ENCODE measurements at regions not wholly inside any gene's neighbourhood (a gene's known extent, or its start where the extent isn't known, plus 50 kb on each side); places are given as distances from the start of the nearest gene placed in this dataset.

- no peak overlapping the region for H3K4me3 ChIP-seq (ENCODE audit: low read depth, low read length)
- TF ChIP-seq CTCF (IDR thresholded peaks at IDR 0.05; ENCODE audit: low read depth, low read length): no peak
These were observed 98.0 kb downstream of the ATPSCKMT start for GRCh38 chr5:10151656-10152055.

- TF ChIP-seq CTCF (IDR thresholded peaks at IDR 0.05; ENCODE audit: low read depth, low read length): no peak
- no peak overlapping the region for H3K4me3 ChIP-seq (ENCODE audit: low read depth, low read length)
These were observed 99.8 kb downstream of the ATPSCKMT start for GRCh38 chr5:10149911-10150310.

- H3K4me3 ChIP-seq (ENCODE audit: low read depth, low read length): no peak overlapping the region
- no peak for TF ChIP-seq CTCF (IDR thresholded peaks at IDR 0.05; ENCODE audit: low read depth, low read length)
These were observed 103.7 kb downstream of the ATPSCKMT start for GRCh38 chr5:10145923-10146401.

GRCh38 chr5:10144040-10144439, 105.6 kb downstream of the ATPSCKMT start:
- TF ChIP-seq CTCF (IDR thresholded peaks at IDR 0.05; ENCODE audit: low read depth, low read length): no peak
- H3K4me3 ChIP-seq (ENCODE audit: low read depth, low read length): no peak overlapping the region

GRCh38 chr5:10140195-10140973, 109.3 kb downstream of the ATPSCKMT start:
- TF ChIP-seq CTCF (IDR thresholded peaks at IDR 0.05; ENCODE audit: low read depth, low read length): no peak
- H3K4me3 ChIP-seq (ENCODE audit: low read depth, low read length): no peak overlapping the region

- no peak overlapping the region for H3K4me3 ChIP-seq (ENCODE audit: low read depth, low read length)
- TF ChIP-seq CTCF (IDR thresholded peaks at IDR 0.05; ENCODE audit: low read depth, low read length): no peak
These were observed 111.2 kb downstream of the ATPSCKMT start for GRCh38 chr5:10138395-10139057.

- no peak for TF ChIP-seq CTCF (IDR thresholded peaks at IDR 0.05; ENCODE audit: low read depth, low read length)
These were observed 115.9 kb downstream of the ATPSCKMT start for GRCh38 chr5:10133830-10134229.

More at GRCh38 chr5:10133830-10134229, 115.9 kb downstream of the ATPSCKMT start:
- no peak overlapping the region for H3K4me3 ChIP-seq (ENCODE audit: low read depth, low read length)

Data from WI38 (cell line).